H9 (cell line): ENCODE measurements at regions not wholly inside any gene's neighbourhood (a gene's known extent, or its start where the extent isn't known, plus 50 kb on each side); places are given as distances from the start of the nearest gene placed in this dataset.

Experiments used
- DNase-seq: peaks from one replicate; pipeline ENCODE4 v3.0.0-alpha.2; 2017
- H2AFZ ChIP-seq: one replicate; pipeline ENCODE4 v1.6.1; 2013; ENCODE audit warnings: mild to moderate bottlenecking, low read length, control low read depth, moderate library complexity
- H2AK5ac ChIP-seq: 2 replicates; pipeline ENCODE4 v1.6.1; 2013; ENCODE audit warnings: low read length, control low read depth, mixed read lengths; ENCODE audit not compliant: insufficient read length
- H2BK120ac ChIP-seq: one replicate; pipeline ENCODE4 v1.6.1; 2013; ENCODE audit warnings: low read depth, mild to moderate bottlenecking, low read length, control low read depth, inconsistent platforms; ENCODE audit not compliant: poor library complexity, severe bottlenecking
- H2BK12ac ChIP-seq: 2 replicates; pipeline ENCODE4 v1.6.1; 2013; ENCODE audit warnings: low read length, control low read depth, mixed read lengths, low read depth; ENCODE audit not compliant: insufficient read length
- H2BK15ac ChIP-seq: 2 replicates; pipeline ENCODE4 v1.6.1; 2013; ENCODE audit warnings: low read depth, low read length, control low read depth
- H2BK20ac ChIP-seq: one replicate; pipeline ENCODE4 v1.6.1; 2013; ENCODE audit warnings: low read depth, mild to moderate bottlenecking, low read length, control low read depth, inconsistent platforms; ENCODE audit not compliant: poor library complexity, severe bottlenecking
- H2BK5ac ChIP-seq: 2 replicates; pipeline ENCODE4 v1.6.1; 2013; ENCODE audit warnings: low read length, control low read depth, mixed read lengths; ENCODE audit not compliant: insufficient read length
- H3K14ac ChIP-seq: 2 replicates; pipeline ENCODE4 v1.6.1; 2013; ENCODE audit warnings: low read length, control low read depth; ENCODE audit not compliant: insufficient read depth
- H3K18ac ChIP-seq: 2 replicates; pipeline ENCODE4 v1.6.1; 2013; ENCODE audit warnings: low read depth, mild to moderate bottlenecking, mixed read lengths, low read length, control low read depth; ENCODE audit not compliant: insufficient read length
- H3K23ac ChIP-seq: 2 replicates; pipeline ENCODE4 v1.6.1; 2013; ENCODE audit warnings: low read length, control low read depth, mixed read lengths, low read depth; ENCODE audit not compliant: insufficient read length
- H3K23me2 ChIP-seq: 2 replicates; pipeline ENCODE4 v1.6.1; 2013; ENCODE audit warnings: low read depth, mild to moderate bottlenecking, mixed read lengths, low read length, control low read depth; ENCODE audit not compliant: insufficient read length, poor library complexity, severe bottlenecking
- H3K27ac ChIP-seq: 2 replicates; pipeline ENCODE4 v1.5.1; 2013; ENCODE audit warnings: low read length, control low read depth, mixed read lengths, low read depth; ENCODE audit not compliant: insufficient read length
- H3K27me3 ChIP-seq: 2 replicates; pipeline ENCODE4 v1.6.1; 2013; ENCODE audit warnings: low read length, control low read depth, inconsistent platforms; ENCODE audit not compliant: insufficient read depth
- H3K4ac ChIP-seq: 2 replicates; pipeline ENCODE4 v1.6.1; 2013; ENCODE audit warnings: low read depth, mild to moderate bottlenecking, control low read depth, inconsistent platforms, low read length, moderate library complexity
- H3K4me1 ChIP-seq: 2 replicates; pipeline ENCODE4 v1.6.1; 2013; ENCODE audit warnings: low read length, control low read depth, inconsistent platforms; ENCODE audit not compliant: insufficient read depth
- H3K4me2 ChIP-seq: 2 replicates; pipeline ENCODE4 v1.6.1; 2013; ENCODE audit warnings: low read length, control low read depth, mixed read lengths; ENCODE audit not compliant: insufficient read length, insufficient read depth
- H3K56ac ChIP-seq: 2 replicates; pipeline ENCODE4 v1.6.1; 2013; ENCODE audit warnings: low read depth, mild to moderate bottlenecking, mixed read lengths, low read length, control low read depth; ENCODE audit not compliant: insufficient read length
- H3K79me1 ChIP-seq: 2 replicates; pipeline ENCODE4 v1.6.1; 2013; ENCODE audit warnings: low read depth, mild to moderate bottlenecking, moderate library complexity, low read length, control low read depth, inconsistent platforms; ENCODE audit not compliant: insufficient read depth, poor library complexity, severe bottlenecking
- H3K79me2 ChIP-seq: 2 replicates; pipeline ENCODE4 v1.6.1; 2013; ENCODE audit warnings: low read length, control low read depth, inconsistent platforms; ENCODE audit not compliant: insufficient read depth
- H3K9ac ChIP-seq: 2 replicates; pipeline ENCODE4 v1.6.1; 2013; ENCODE audit warnings: low read length, control low read depth, mixed read lengths; ENCODE audit not compliant: insufficient read length; ENCODE audit errors: extremely low read depth
- H3K9me3 ChIP-seq: one replicate; pipeline ENCODE4 v1.6.1; 2013; ENCODE audit warnings: low read depth, low read length, inconsistent platforms; ENCODE audit not compliant: control insufficient read depth
- H3T11ph ChIP-seq: one replicate; pipeline ENCODE4 v1.6.1; 2013; ENCODE audit warnings: mild to moderate bottlenecking, low read length, control low read depth, inconsistent platforms
- H4K20me1 ChIP-seq: one replicate; pipeline ENCODE4 v1.6.1; 2013; ENCODE audit not compliant: control insufficient read depth, insufficient read length, insufficient read depth
- H4K5ac ChIP-seq: 2 replicates; pipeline ENCODE4 v1.6.1; 2013; ENCODE audit warnings: low read depth, mild to moderate bottlenecking, mixed read lengths, low read length, control low read depth; ENCODE audit not compliant: insufficient read length
- H4K8ac ChIP-seq: replicated peaks from 2 replicates; pipeline ENCODE4 v1.6.1; 2013; ENCODE audit warnings: low read length, control low read depth, mixed read lengths, low read depth; ENCODE audit not compliant: insufficient read length
- H4K91ac ChIP-seq: 2 replicates; pipeline ENCODE4 v1.6.1; 2013; ENCODE audit warnings: low read depth, mild to moderate bottlenecking, moderate library complexity, mixed read lengths, low read length, control low read depth; ENCODE audit not compliant: insufficient read length
- H3K27ac Mint-ChIP-seq, 3 experiments: 2 replicates in 2 of 3; 3 replicates in 1 of 3; pipeline ENCODE4 v1.8.0; 2020 to 2021; ENCODE audit warnings: mixed read lengths in 3 of 3, mild to moderate bottlenecking in 1 of 3, moderate library complexity in 1 of 3
- H3K27me3 Mint-ChIP-seq: 2 replicates; pipeline ENCODE4 v1.8.0; 2021; ENCODE audit warnings: low read depth, mild to moderate bottlenecking, moderate library complexity, mixed read lengths
- H3K36me3 Mint-ChIP-seq, 3 experiments: 2 replicates in 2 of 3; 3 replicates in 1 of 3; pipeline ENCODE4 v1.8.0; 2020 to 2021; ENCODE audit warnings: low read depth in 3 of 3, mixed read lengths in 3 of 3; ENCODE audit not compliant: insufficient read depth in 1 of 3
- H3K4me1 Mint-ChIP-seq, 2 experiments: 2 replicates each; pipeline ENCODE4 v1.8.0; 2020; ENCODE audit warnings: mixed read lengths in 2 of 2
- H3K4me3 Mint-ChIP-seq, 2 experiments: 2 replicates in 1 of 2; 3 replicates in 1 of 2; pipeline ENCODE4 v1.8.0; 2020 to 2021; ENCODE audit warnings: mild to moderate bottlenecking in 2 of 2, mixed read lengths in 2 of 2, moderate library complexity in 1 of 2
- H3K9me3 Mint-ChIP-seq, 2 experiments: 2 replicates in 1 of 2; 3 replicates in 1 of 2; pipeline ENCODE4 v1.8.0; 2020; ENCODE audit warnings: mild to moderate bottlenecking in 2 of 2, mixed read lengths in 2 of 2, moderate library complexity in 1 of 2
- CTCF ChIP-seq: fragments of 200-600 bp; sonication (generic); conservative IDR thresholded peaks from 3 replicates; pipeline ENCODE4 v1.8.0; 2021; ENCODE audit warnings: antibody characterized with exemption, mild to moderate bottlenecking
- WGBS: extraction: QIAGEN DNeasy Blood & Tissue Kit; methylation state at CpG from one replicate; pipeline ENCODE4 v1.1.7; 2013; ENCODE audit warnings: missing lambda C conversion rate, low lambda C conversion rate, mixed read lengths; ENCODE audit not compliant: insufficient read length; ENCODE audit errors: extremely low coverage; 5-methylcytosine and 5-hydroxymethylcytosine counted together

- Histone ChIP-seq H2BK20ac (no peak overlapping the region), H3K23me2 (no peaks in the 10 kb centered on the region), H3K18ac (no peak overlapping the region), H3K27me3 (no peaks in the 10 kb centered on the region), H2BK5ac (no peak overlapping the region), H2BK120ac (no peak overlapping the region), H2BK15ac (no peak overlapping the region), H2AFZ (no peak overlapping the region), H3K9ac (no peak overlapping the region), H4K20me1 (no peaks in the 10 kb centered on the region), H3K79me2 (no peaks in the 10 kb centered on the region), H3K14ac (no peak overlapping the region; the same call in 1 of the 2 replicates), H3T11ph (no peak overlapping the region), H4K5ac (no peak overlapping the region), H3K56ac (no peak overlapping the region), H3K79me1 (no peaks in the 10 kb centered on the region), H2BK12ac (no peak overlapping the region), H3K4me1 (no peaks in the 10 kb centered on the region), H4K8ac (no peak overlapping the region), H4K91ac (no peak overlapping the region), H2AK5ac (no peak overlapping the region), H3K23ac (no peak overlapping the region), H3K4ac (no peak overlapping the region), H3K4me2 (no peak overlapping the region), H3K27ac (no peak overlapping the region), H3K9me3 (no peaks in the 10 kb centered on the region)
- H3K4me3 Mint-ChIP-seq: no peak overlapping the region
- H3K27ac Mint-ChIP-seq: no peak overlapping the region; a peak in 1 of 7 replicates
- no peak for DNase-seq
- H3K9me3 Mint-ChIP-seq: no peaks in the 10 kb centered on the region; a peak in 1 of 5 replicates
- H3K27me3 Mint-ChIP-seq: peaks cover 4% of the 10 kb centered on the region
- TF ChIP-seq CTCF: no peak
- H3K4me1 Mint-ChIP-seq: peaks cover 2% of the 10 kb centered on the region in 2 experiments; a peak in 3 of 4 replicates
- no CpG with 5 or more reads among the region's 12 CpGs for WGBS
- no peaks in the 10 kb centered on the region for H3K36me3 Mint-ChIP-seq
Measured at GRCh38 chr22:49641770-49642313, 185.8 kb downstream of the BRD1 start.
